ENCODE measurements at regions not wholly inside any gene's neighbourhood (a gene's known extent, or its start where the extent isn't known, plus 50 kb on each side); places are given as distances from the start of the nearest gene placed in this dataset.

DNA sequence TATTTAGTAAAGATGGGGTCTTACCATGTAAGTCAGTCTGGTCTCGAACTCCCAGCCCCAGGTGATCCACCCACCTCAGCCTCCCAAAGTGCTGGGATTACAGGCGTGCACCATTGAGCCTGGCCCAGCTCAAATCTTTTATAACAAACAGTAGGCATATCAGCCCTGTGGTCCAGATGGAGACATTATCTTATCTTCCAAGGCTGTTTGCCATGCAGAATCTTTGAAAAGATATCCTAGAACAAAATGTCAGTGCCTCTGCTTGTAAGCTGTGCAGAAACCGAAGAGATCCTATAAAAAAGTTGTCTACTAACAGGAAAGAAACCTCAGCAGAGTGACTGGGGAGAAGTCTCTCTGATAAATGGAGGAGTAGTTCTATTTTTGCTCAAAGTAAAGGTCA is 142.1 kb downstream of the PTH2R start:
- TF ChIP-seq, protein P1, sequence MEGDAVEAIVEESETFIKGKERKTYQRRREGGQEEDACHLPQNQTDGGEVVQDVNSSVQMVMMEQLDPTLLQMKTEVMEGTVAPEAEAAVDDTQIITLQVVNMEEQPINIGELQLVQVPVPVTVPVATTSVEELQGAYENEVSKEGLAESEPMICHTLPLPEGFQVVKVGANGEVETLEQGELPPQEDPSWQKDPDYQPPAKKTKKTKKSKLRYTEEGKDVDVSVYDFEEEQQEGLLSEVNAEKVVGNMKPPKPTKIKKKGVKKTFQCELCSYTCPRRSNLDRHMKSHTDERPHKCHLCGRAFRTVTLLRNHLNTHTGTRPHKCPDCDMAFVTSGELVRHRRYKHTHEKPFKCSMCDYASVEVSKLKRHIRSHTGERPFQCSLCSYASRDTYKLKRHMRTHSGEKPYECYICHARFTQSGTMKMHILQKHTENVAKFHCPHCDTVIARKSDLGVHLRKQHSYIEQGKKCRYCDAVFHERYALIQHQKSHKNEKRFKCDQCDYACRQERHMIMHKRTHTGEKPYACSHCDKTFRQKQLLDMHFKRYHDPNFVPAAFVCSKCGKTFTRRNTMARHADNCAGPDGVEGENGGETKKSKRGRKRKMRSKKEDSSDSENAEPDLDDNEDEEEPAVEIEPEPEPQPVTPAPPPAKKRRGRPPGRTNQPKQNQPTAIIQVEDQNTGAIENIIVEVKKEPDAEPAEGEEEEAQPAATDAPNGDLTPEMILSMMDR (conservative IDR thresholded peaks at IDR 0.05) = no peak
- Histone ChIP-seq H3K4me2 (ENCODE audit: insufficient read depth, insufficient read length, low read length) (no peak overlapping the region), H4K20me1 (ENCODE audit: control insufficient read depth, insufficient read depth, insufficient read length) (no peaks in the 10 kb centered on the region), H2AFZ (ENCODE audit: low read length) (no peak overlapping the region), H2BK5ac (ENCODE audit: insufficient read length, low read length) (no peak overlapping the region), H3K27ac (ENCODE audit: insufficient read length, low read depth, low read length) (no peak overlapping the region), H2BK12ac (ENCODE audit: insufficient read length, low read depth, low read length) (no peak overlapping the region), H2AK5ac (ENCODE audit: insufficient read length, low read length) (no peak overlapping the region), H2BK20ac (ENCODE audit: low read depth, low read length, poor library complexity, severe bottlenecking) (no peak overlapping the region), H2BK15ac (ENCODE audit: low read depth, low read length) (no peak overlapping the region), H4K8ac (replicated peaks; ENCODE audit: insufficient read length, low read depth, low read length) (no peak overlapping the region), H3T11ph (ENCODE audit: low read length) (no peak overlapping the region), H3K79me2 (ENCODE audit: insufficient read depth, low read length) (no peaks in the 10 kb centered on the region), H3K23me2 (ENCODE audit: insufficient read length, low read depth, low read length, poor library complexity, severe bottlenecking) (no peaks in the 10 kb centered on the region), H3K27me3 (ENCODE audit: insufficient read depth, low read length) (no peaks in the 10 kb centered on the region), H4K91ac (ENCODE audit: insufficient read length, low read depth, low read length) (no peak overlapping the region), H3K9me3 (ENCODE audit: control insufficient read depth, low read depth, low read length) (no peaks in the 10 kb centered on the region), H3K4me1 (ENCODE audit: insufficient read depth, low read length) (no peaks in the 10 kb centered on the region), H3K14ac (ENCODE audit: insufficient read depth, low read length) (no peak overlapping the region), H3K79me1 (ENCODE audit: insufficient read depth, low read depth, low read length, poor library complexity, severe bottlenecking) (no peaks in the 10 kb centered on the region), H3K18ac (ENCODE audit: insufficient read length, low read depth, low read length) (no peak overlapping the region), H3K56ac (ENCODE audit: insufficient read length, low read depth, low read length) (no peak overlapping the region), H3K4ac (ENCODE audit: low read depth, low read length) (no peak overlapping the region), H3K23ac (ENCODE audit: insufficient read length, low read depth, low read length) (no peak overlapping the region), H3K9ac (ENCODE audit: extremely low read depth, insufficient read length, low read length) (no peak overlapping the region), H4K5ac (ENCODE audit: insufficient read length, low read depth, low read length) (no peak overlapping the region), H2BK120ac (ENCODE audit: low read depth, low read length, poor library complexity, severe bottlenecking) (no peak overlapping the region)
- Mint-ChIP-seq H3K4me1 (peaks cover 3% of the 10 kb centered on the region in 2 experiments; a peak in 3 of 4 replicates), H3K27me3 (ENCODE audit: low read depth) (no peaks in the 10 kb centered on the region), H3K4me3 (no peak overlapping the region), H3K9me3 (peaks cover 4 to 6% of the 10 kb centered on the region in 2 experiments; a peak in 3 of 5 replicates), H3K27ac (no peak overlapping the region), H3K36me3 (ENCODE audit: insufficient read depth in 1 of 3, low read depth in 3 of 3) (no peaks in the 10 kb centered on the region; a peak in 2 of 7 replicates)
- no CpG with 5 or more reads among the region's 3 CpGs for WGBS (ENCODE audit: extremely low coverage, insufficient read length, low lambda C conversion rate)
- no peak for DNase-seq

All from H9 (cell line).